Cardiac muscle cell (in vitro differentiated cells and primary cell): ENCODE measurements at regions not wholly inside any gene's neighbourhood (a gene's known extent, or its start where the extent isn't known, plus 50 kb on each side); places are given as distances from the start of the nearest gene placed in this dataset.

Source experiments
- DNase-seq, 2 donors: peaks; one replicate each; pipeline versions ENCODE4 v3.0.0 to v3.0.0-alpha.2; 2010 to 2017; ENCODE audit warnings: low read depth in 1 of 2, low spot score in 1 of 2
- H3K27ac ChIP-seq: fragments of 200-600 bp; sonication (generic); 2 replicates; pipeline ENCODE4 v1.5.1; 2016
- H3K27me3 ChIP-seq: fragments of 200-600 bp; sonication (generic); 2 replicates; pipeline ENCODE4 v1.6.0; 2016; ENCODE audit warnings: control low read depth
- H3K36me3 ChIP-seq: fragments of 200-600 bp; sonication (generic); 2 replicates; pipeline ENCODE4 v1.5.1; 2016; ENCODE audit warnings: control low read depth
- H3K4me1 ChIP-seq: fragments of 200-600 bp; sonication (generic); 2 replicates; pipeline ENCODE4 v1.8.1; 2017; ENCODE audit warnings: low read depth, mild to moderate bottlenecking, mixed run types
- H3K4me3 ChIP-seq: fragments of 200-600 bp; sonication (generic); 2 replicates; pipeline ENCODE4 v1.5.1; 2016; ENCODE audit warnings: mild to moderate bottlenecking
- H3K9me3 ChIP-seq: fragments of 200-600 bp; sonication (generic); 2 replicates; pipeline ENCODE4 v1.5.1; 2017; ENCODE audit warnings: low read depth, mild to moderate bottlenecking, control low read depth
- CTCF ChIP-seq: IDR thresholded peaks from 2 replicates; pipeline ENCODE4 v1.5.1; 2012; ENCODE audit warnings: low read depth, mild to moderate bottlenecking, low read length

GRCh38 chr4:171599628-171600027 lies 213.6 kb upstream of the GALNTL6 start:
- Histone ChIP-seq H3K9me3 (no peaks in the 10 kb centered on the region), H3K27me3 (no peaks in the 10 kb centered on the region), H3K4me3 (no peak overlapping the region), H3K27ac (no peak overlapping the region), H3K36me3 (no peaks in the 10 kb centered on the region), H3K4me1 (no peaks in the 10 kb centered on the region)
- TF ChIP-seq CTCF, result no peak
- no peak for DNase-seq

- Histone ChIP-seq H3K9me3 (no peaks in the 10 kb centered on the region), H3K4me3 (no peak overlapping the region), H3K27ac (no peak overlapping the region), H3K36me3 (no peaks in the 10 kb centered on the region), H3K4me1 (no peaks in the 10 kb centered on the region), H3K27me3 (no peaks in the 10 kb centered on the region)
- TF ChIP-seq CTCF, result no peak
- no peak for DNase-seq
Observed at GRCh38 chr4:171594293-171594692, 218.9 kb upstream of the GALNTL6 start.

DNA sequence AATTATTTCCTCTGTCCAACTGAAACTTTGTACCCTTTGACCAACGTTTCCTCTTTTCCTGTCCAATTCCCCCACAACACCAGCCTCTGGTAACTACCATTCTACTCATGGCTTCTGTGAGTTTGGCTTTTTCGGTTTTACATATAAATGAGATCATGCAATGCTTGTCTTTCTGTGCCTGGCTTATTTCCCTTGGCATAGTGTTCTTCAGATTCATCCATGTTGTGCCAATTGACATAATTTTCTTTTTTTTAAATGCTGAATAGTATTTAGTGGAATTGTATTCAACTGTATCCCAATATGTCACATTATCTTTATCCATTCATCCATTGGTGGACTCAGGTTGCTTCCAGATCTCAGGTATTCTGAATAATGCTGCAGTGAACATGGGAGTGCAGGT lies 222.5 kb upstream of the GALNTL6 start:
- H3K27ac ChIP-seq, result no peak overlapping the region
- no peaks in the 10 kb centered on the region for H3K4me1 ChIP-seq
- no peaks in the 10 kb centered on the region for H3K36me3 ChIP-seq
- DNase-seq, result no peak
- H3K4me3 ChIP-seq, result no peak overlapping the region
- H3K27me3 ChIP-seq, result no peaks in the 10 kb centered on the region
- no peak for TF ChIP-seq CTCF
- no peaks in the 10 kb centered on the region for H3K9me3 ChIP-seq

GRCh38 chr4:171588764-171589163 lies 224.4 kb upstream of the GALNTL6 start:
- DNase-seq, result no peak
- H3K27ac ChIP-seq, result no peak overlapping the region
- H3K27me3 ChIP-seq, result no peaks in the 10 kb centered on the region
- TF ChIP-seq CTCF, result no peak
- H3K9me3 ChIP-seq, result no peaks in the 10 kb centered on the region
- no peak overlapping the region for H3K4me3 ChIP-seq
- no peaks in the 10 kb centered on the region for H3K36me3 ChIP-seq
- H3K4me1 ChIP-seq, result no peaks in the 10 kb centered on the region

DNA sequence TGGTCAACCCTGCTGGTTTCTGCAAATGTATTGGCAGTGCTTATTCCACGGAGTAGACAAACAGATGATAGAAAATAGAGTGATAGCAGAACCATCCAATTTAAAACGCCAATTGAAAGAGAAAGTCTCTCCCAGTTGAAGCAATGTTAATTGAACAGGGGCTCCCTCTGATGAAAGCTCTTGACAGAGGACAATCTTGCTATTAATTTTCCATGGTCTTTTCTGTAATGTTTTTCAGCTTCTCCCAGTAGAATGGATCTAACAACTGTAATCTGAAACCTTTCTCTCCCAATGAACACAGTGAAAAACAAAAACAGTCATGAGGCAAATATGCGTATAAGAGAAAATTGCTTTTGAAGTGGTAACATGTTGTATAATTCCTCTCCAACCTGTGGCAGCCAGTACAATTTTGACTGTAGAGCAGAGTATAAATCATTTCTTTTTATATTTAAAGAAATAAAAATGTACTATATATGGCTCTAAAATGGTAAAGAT lies 225.1 kb upstream of the GALNTL6 start:
- Histone ChIP-seq H3K4me1 (no peaks in the 10 kb centered on the region), H3K9me3 (no peaks in the 10 kb centered on the region), H3K27me3 (no peaks in the 10 kb centered on the region), H3K36me3 (no peaks in the 10 kb centered on the region), H3K4me3 (no peak overlapping the region), H3K27ac (no peak overlapping the region)
- DNase-seq, result no peak
- TF ChIP-seq CTCF, result no peak

GRCh38 chr4:171583790-171584189 lies 229.4 kb upstream of the GALNTL6 start:
- H3K27me3 ChIP-seq, result no peaks in the 10 kb centered on the region

More at GRCh38 chr4:171583790-171584189, 229.4 kb upstream of the GALNTL6 start:
- no peak overlapping the region for H3K4me3 ChIP-seq
- no peak for DNase-seq
- TF ChIP-seq CTCF, result no peak
- no peaks in the 10 kb centered on the region for H3K9me3 ChIP-seq
- no peaks in the 10 kb centered on the region for H3K36me3 ChIP-seq
- H3K27ac ChIP-seq, result no peak overlapping the region
- no peaks in the 10 kb centered on the region for H3K4me1 ChIP-seq
